T1000 (cell line): ENCODE measurements at regions not wholly inside any gene's neighbourhood (a gene's known extent, or its start where the extent isn't known, plus 50 kb on each side); places are given as distances from the start of the nearest gene placed in this dataset.
A peak's percentile ranks its signal among the peaks of the same experiment; 100 is the strongest.

ENCODE experiments used
- DNase-seq: peaks from one replicate; lab custom pipeline; 2025; ENCODE audit warnings: mixed read lengths; lab: John Stamatoyannopoulos, UW

- DNase-seq: no peak
Measured at GRCh38 chr3:65112751-65113300, 425.0 kb upstream of the ADAMTS9 start.

GRCh38 chr3:65110661-65111060 lies 422.9 kb upstream of the ADAMTS9 start:
- DNase-seq: no peak

GRCh38 chr3:65109966-65110500 lies 422.2 kb upstream of the ADAMTS9 start:
- DNase-seq: no peak

- no peak for DNase-seq
Measured at GRCh38 chr3:65107174-65107573, 419.4 kb upstream of the ADAMTS9 start.

- no peak for DNase-seq
Measured at GRCh38 chr3:65101450-65101849, 413.6 kb upstream of the ADAMTS9 start.

GRCh38 chr3:65098400-65098799 lies 410.6 kb upstream of the ADAMTS9 start:
- DNase-seq: no peak

- no peak for DNase-seq
Measured at GRCh38 chr3:65096110-65096745, 408.4 kb upstream of the ADAMTS9 start.

- DNase-seq: no peak
Measured at GRCh38 chr3:65094723-65095122, 406.9 kb upstream of the ADAMTS9 start.

- no peak for DNase-seq
Measured at GRCh38 chr3:65093641-65094040, 405.8 kb upstream of the ADAMTS9 start.

- no peak for DNase-seq
Measured at GRCh38 chr3:65091565-65091964, 403.8 kb upstream of the ADAMTS9 start.

GRCh38 chr3:65083240-65083639 lies 395.4 kb upstream of the ADAMTS9 start:
- no peak for DNase-seq

GRCh38 chr3:65081536-65081935 lies 393.7 kb upstream of the ADAMTS9 start:
- DNase-seq: no peak

- DNase-seq: no peak
Measured at GRCh38 chr3:65080432-65080831, 392.6 kb upstream of the ADAMTS9 start.

- no peak for DNase-seq
Measured at GRCh38 chr3:65079560-65079959, 391.8 kb upstream of the ADAMTS9 start.

GRCh38 chr3:65078748-65079147 lies 390.9 kb upstream of the ADAMTS9 start:
- DNase-seq: no peak

GRCh38 chr3:65077124-65077523 lies 389.3 kb upstream of the ADAMTS9 start:
- no peak for DNase-seq

GRCh38 chr3:65070968-65071367 lies 383.2 kb upstream of the ADAMTS9 start:
- DNase-seq: no peak

GRCh38 chr3:65060904-65061303 lies 373.1 kb upstream of the ADAMTS9 start:
- DNase-seq: no peak

GRCh38 chr3:65052101-65052500 lies 364.3 kb upstream of the ADAMTS9 start:
- DNase-seq: no peak

GRCh38 chr3:65048151-65048550 lies 360.4 kb upstream of the ADAMTS9 start:
- DNase-seq: no peak

- no peak for DNase-seq
Measured at GRCh38 chr3:65045138-65045537, 357.3 kb upstream of the ADAMTS9 start.

- DNase-seq: no peak
Measured at GRCh38 chr3:65044401-65044800, 356.6 kb upstream of the ADAMTS9 start.

- DNase-seq: no peak
Measured at GRCh38 chr3:65042675-65043074, 354.9 kb upstream of the ADAMTS9 start.

- peak; percentile 64 for DNase-seq
Measured at GRCh38 chr3:65039754-65040210, 352.0 kb upstream of the ADAMTS9 start.
